GM12878 (cell line): ENCODE measurements at regions not wholly inside any gene's neighbourhood (a gene's known extent, or its start where the extent isn't known, plus 50 kb on each side); places are given as distances from the start of the nearest gene placed in this dataset.

Experiments
- ATAC-seq: fragments of 200-7000 bp; cut with Tn5 transposase; 3 replicates; pipeline ENCODE4 v1.9.1; 2020; ENCODE audit warnings: mild to moderate bottlenecking, moderate library complexity
- BruUV-seq: library from RNA; stranded (reverse); fragments of 400-500 nt; replicated peaks from 2 replicates; lab custom pipeline; 2021; lab: Mats Ljungman, UMichigan
- CTCF ChIA-PET: fragments of 300-600 bp; sonication (Branson Sonifier 250); formaldehyde crosslinking; extraction: SDS; loops from one replicate; lab custom pipeline; 2021; ENCODE audit warnings: inconsistent platforms; lab: Yijun Ruan, JAX
- POLR2A ChIA-PET: fragments of 350-600 bp; formaldehyde crosslinking; extraction: SDS; loops from one replicate; lab custom pipeline; 2021; ENCODE audit warnings: inconsistent platforms; lab: Charles Lee
- RAD21 ChIA-PET: fragments of 300-600 bp; sonication (Branson Sonifier 250); formaldehyde crosslinking; loops from one replicate; lab custom pipeline; 2023; ENCODE audit warnings: antibody characterized with exemption; ENCODE audit not compliant: unreplicated experiment; lab: Charles Lee
- SMC1A ChIA-PET: fragments of 300-600 bp; sonication (Branson Sonifier 250); formaldehyde crosslinking; loops from one replicate; lab custom pipeline; 2023; ENCODE audit not compliant: unreplicated experiment, uncharacterized antibody; lab: Charles Lee
- DNase-seq: peaks from one replicate; pipeline ENCODE4 v3.0.0-alpha.2; 2011; ENCODE audit warnings: low read depth, low spot score
- FAIRE-seq: peaks from 3 replicates; lab custom pipeline; 2011; peaks lifted over from hg19 to GRCh38; lab: Jason Lieb, UNC
- H2AFZ ChIP-seq: 2 replicates; pipeline ENCODE4 v1.6.0; 2011; ENCODE audit warnings: low read depth, low read length, control low read depth; ENCODE audit not compliant: control insufficient read depth
- H3K27ac ChIP-seq: 2 replicates; pipeline ENCODE4 v1.5.1; 2011; ENCODE audit warnings: control low read depth; ENCODE audit not compliant: control insufficient read depth, insufficient read depth
- H3K27me3 ChIP-seq, 2 experiments: replicated peaks in 1 of 2; 2 replicates each; pipeline versions ENCODE4 v1.6.0 to v1.6.1; 2011; ENCODE audit warnings: low read length in 1 of 2; ENCODE audit not compliant: control insufficient read depth in 2 of 2, insufficient read depth in 2 of 2
- H3K36me3 ChIP-seq, 2 experiments: 2 replicates each; pipeline ENCODE4 v1.5.1; 2011; ENCODE audit warnings: low read length in 1 of 2; ENCODE audit not compliant: control insufficient read depth in 2 of 2, insufficient read depth in 2 of 2
- H3K4me1 ChIP-seq: 2 replicates; pipeline ENCODE4 v1.6.1; 2011; ENCODE audit warnings: mild to moderate bottlenecking, low read length, moderate library complexity, mixed read lengths; ENCODE audit not compliant: control insufficient read depth, insufficient read depth
- H3K4me2 ChIP-seq: 2 replicates; pipeline ENCODE4 v1.6.0; 2011; ENCODE audit warnings: control low read depth; ENCODE audit not compliant: control insufficient read depth, insufficient read depth
- H3K4me3 ChIP-seq: fragments of 200-600 bp; sonication (generic); 2 replicates; pipeline ENCODE4 v1.5.1; 2016
- H3K79me2 ChIP-seq: 2 replicates; pipeline ENCODE4 v1.6.0; 2011; ENCODE audit warnings: low read length; ENCODE audit not compliant: control insufficient read depth, insufficient read depth
- H3K9ac ChIP-seq: 2 replicates; pipeline ENCODE4 v1.8.0; 2011; ENCODE audit warnings: low read length, control low read depth, mixed read lengths; ENCODE audit not compliant: control insufficient read depth, insufficient read depth
- H3K9me3 ChIP-seq: replicated peaks from 3 replicates; pipeline ENCODE4 v1.5.1; 2011; ENCODE audit warnings: mild to moderate bottlenecking, low read length; ENCODE audit not compliant: control insufficient read depth, insufficient read depth
- H4K20me1 ChIP-seq: 2 replicates; pipeline ENCODE4 v1.6.0; 2011; ENCODE audit not compliant: control insufficient read depth, insufficient read depth
- CBFB ChIP-seq: IDR thresholded peaks from 2 replicates; pipeline ENCODE4 v1.6.1; 2016; ENCODE audit warnings: antibody characterized with exemption, low read depth
- CBX5 ChIP-seq: sonication (generic); IDR thresholded peaks from 2 replicates; pipeline ENCODE4 v1.6.1; 2016; ENCODE audit warnings: low read depth, moderate library complexity, mild to moderate bottlenecking, inconsistent platforms
- EED ChIP-seq: sonication (generic); IDR thresholded peaks from 2 replicates; pipeline ENCODE4 v1.6.1; 2016; ENCODE audit warnings: antibody characterized with exemption, low read depth
- EGR1 ChIP-seq, 2 experiments: IDR thresholded peaks; 1 replicate in 1 of 2; 2 replicates in 1 of 2; pipeline ENCODE4 v1.6.1; 2011 to 2012; ENCODE audit warnings: low read depth in 2 of 2, low read length in 2 of 2, borderline replicate concordance in 1 of 2, mild to moderate bottlenecking in 1 of 2, moderate library complexity in 1 of 2
- ESRRA ChIP-seq: IDR thresholded peaks from 2 replicates; pipeline ENCODE4 v1.6.1; 2012; ENCODE audit warnings: mild to moderate bottlenecking, low read length, improper control_type of control experiment
- NFYA ChIP-seq: IDR thresholded peaks from 2 replicates; pipeline ENCODE4 v1.6.1; 2011; ENCODE audit warnings: low read depth, mild to moderate bottlenecking, low read length, improper control_type of control experiment, borderline replicate concordance
- NR2F1 ChIP-seq: fragments of 450-650 bp; conservative IDR thresholded peaks from 2 replicates; pipeline ENCODE4 v1.6.1; 2017; ENCODE audit warnings: mild to moderate bottlenecking
- PML ChIP-seq: IDR thresholded peaks from 2 replicates; pipeline ENCODE4 v1.6.1; 2012; ENCODE audit warnings: low read length, inconsistent platforms
- RB1 ChIP-seq: fragments of 450-650 bp; formaldehyde crosslinking; IDR thresholded peaks from 2 replicates; pipeline ENCODE4 v1.6.1; 2017; ENCODE audit warnings: mild to moderate bottlenecking, borderline replicate concordance
- SRF ChIP-seq, 2 experiments: IDR thresholded peaks; 2 replicates each; pipeline ENCODE4 v1.6.1; 2011; ENCODE audit warnings: low read depth in 2 of 2, low read length in 2 of 2, mild to moderate bottlenecking in 1 of 2, moderate library complexity in 1 of 2
- TCF12 ChIP-seq: IDR thresholded peaks from 2 replicates; pipeline ENCODE4 v1.6.1; 2011; ENCODE audit warnings: low read depth, mild to moderate bottlenecking, low read length
- ZNF24 ChIP-seq: fragments of 450-650 bp; IDR thresholded peaks from 2 replicates; pipeline ENCODE4 v1.6.1; 2017; ENCODE audit warnings: antibody characterized with exemption, mild to moderate bottlenecking
- WGBS: methylation state at CpG from one replicate; pipeline ENCODE4 v1.1.6; 2016; ENCODE audit warnings: low lambda C conversion rate; ENCODE audit not compliant: insufficient replicate concordance, insufficient coverage; ENCODE audit errors: missing lambda C conversion rate; 5-methylcytosine and 5-hydroxymethylcytosine counted together
- in situ Hi-C: fragments of 300-500 bp; cut with MboI; formaldehyde crosslinking; loops from 9 replicates; pipeline ENCODE4 v1.14.3; 2018; ENCODE audit warnings: mixed read lengths
- intact Hi-C: fragments of 100-400 bp; cut with micrococcal nuclease; formaldehyde crosslinking; loops from one replicate; pipeline ENCODE4 v1.14.2; 2022; ENCODE audit not compliant: unreplicated experiment
- TF ChIP-seq, protein P1 (sequence below): fragments of 450-650 bp; IDR thresholded peaks from 2 replicates; pipeline ENCODE4 v1.6.1; 2016; ENCODE audit warnings: mild to moderate bottlenecking
- TF ChIP-seq, protein P2 (sequence below): IDR thresholded peaks from 2 replicates; pipeline ENCODE4 v1.6.1; 2011; ENCODE audit warnings: low read depth, mild to moderate bottlenecking, low read length, moderate library complexity, borderline replicate concordance; ENCODE audit errors: extremely low read depth

DNA sequence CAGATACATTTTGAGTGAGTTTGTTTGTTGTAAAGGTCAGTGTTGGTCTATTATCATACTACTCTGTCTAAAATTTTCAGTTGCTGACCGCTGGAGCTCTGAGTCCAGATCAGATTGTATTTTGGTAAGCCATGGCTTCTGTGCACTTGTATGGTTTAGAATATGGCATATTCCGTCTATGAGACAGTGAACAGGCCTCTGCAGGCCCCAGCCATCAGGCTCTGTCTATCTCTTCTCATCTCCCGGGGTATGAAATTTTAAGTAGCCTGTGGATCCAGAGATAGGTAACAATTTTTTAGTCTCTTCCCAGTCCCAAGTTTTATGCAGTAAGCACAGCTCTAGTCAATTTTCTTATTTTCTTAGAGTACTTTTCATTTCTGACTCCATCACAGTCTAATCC, 1929.1 kb upstream of the SEL1L start:
- ATAC-seq = no peak; the same call in 2 of the 3 replicates
- H3K79me2 ChIP-seq = no peaks in the 10 kb centered on the region
- ChIA-PET SMC1A (interaction anchor here (0.7 to 3.6 kb wide), 4 partner anchors 10 to 606 kb away, joined by 3 to 20 read pairs (median 6); no protein-coding TSS in a partner anchor), CTCF (interaction anchor here (0.8 to 5.2 kb wide), 5 partner anchors 8 to 162 kb away, joined by 3 to 38 read pairs (median 6); no protein-coding TSS in a partner anchor), RAD21 (interaction anchor here (1.6 kb wide), 1 partner anchor 162 kb away, joined by 8 read pairs; no protein-coding TSS in a partner anchor), POLR2A (no interaction called here)
- no TSS peak for BruUV-seq
- H3K4me2 ChIP-seq = no peak overlapping the region
- in situ Hi-C loops = loop anchor here (25.0 kb wide), 1 partner anchor 1475 kb away; no protein-coding TSS in a partner anchor
- H3K27me3 ChIP-seq = no peaks in the 10 kb centered on the region
- H3K36me3 ChIP-seq = no peaks in the 10 kb centered on the region
- H3K4me3 ChIP-seq = no peak overlapping the region
- no peak overlapping the region for H2AFZ ChIP-seq
- H3K4me1 ChIP-seq = no peaks in the 10 kb centered on the region
- intact Hi-C loops = loop anchor here (1.0 to 5.0 kb wide), 4 partner anchors 162 to 1470 kb away; no protein-coding TSS in a partner anchor
- TF ChIP-seq TCF12 = no peak
- TF ChIP-seq EED = no peak
- TF ChIP-seq, protein P1, sequence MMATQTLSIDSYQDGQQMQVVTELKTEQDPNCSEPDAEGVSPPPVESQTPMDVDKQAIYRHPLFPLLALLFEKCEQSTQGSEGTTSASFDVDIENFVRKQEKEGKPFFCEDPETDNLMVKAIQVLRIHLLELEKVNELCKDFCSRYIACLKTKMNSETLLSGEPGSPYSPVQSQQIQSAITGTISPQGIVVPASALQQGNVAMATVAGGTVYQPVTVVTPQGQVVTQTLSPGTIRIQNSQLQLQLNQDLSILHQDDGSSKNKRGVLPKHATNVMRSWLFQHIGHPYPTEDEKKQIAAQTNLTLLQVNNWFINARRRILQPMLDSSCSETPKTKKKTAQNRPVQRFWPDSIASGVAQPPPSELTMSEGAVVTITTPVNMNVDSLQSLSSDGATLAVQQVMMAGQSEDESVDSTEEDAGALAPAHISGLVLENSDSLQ = no peak
- no peak for TF ChIP-seq EGR1 (IDR thresholded peaks at IDR 0.05; ENCODE audit: borderline replicate concordance in 1 of 2, low read depth in 2 of 2, low read length in 2 of 2)
- TF ChIP-seq CBX5 = no peak
- no peak for TF ChIP-seq RB1
- TF ChIP-seq NR2F1 = no peak
- no peak for TF ChIP-seq SRF (IDR thresholded peaks at IDR 0.05; ENCODE audit: low read depth in 2 of 2, low read length in 2 of 2)
- TF ChIP-seq ZNF24 = no peak
- no peak for TF ChIP-seq CBFB
- no peak for TF ChIP-seq ESRRA
- no peak for TF ChIP-seq NFYA
- no peak for TF ChIP-seq PML
- TF ChIP-seq, protein P2, sequence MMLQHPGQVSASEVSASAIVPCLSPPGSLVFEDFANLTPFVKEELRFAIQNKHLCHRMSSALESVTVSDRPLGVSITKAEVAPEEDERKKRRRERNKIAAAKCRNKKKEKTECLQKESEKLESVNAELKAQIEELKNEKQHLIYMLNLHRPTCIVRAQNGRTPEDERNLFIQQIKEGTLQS = no peak
- H3K27ac ChIP-seq = no peak overlapping the region
- no peak for DNase-seq
- 47% methylated on average over 3 of the region's 3 CpGs for WGBS
- H4K20me1 ChIP-seq = no peaks in the 10 kb centered on the region
- H3K9me3 ChIP-seq = no peaks in the 10 kb centered on the region; the same call in 2 of the 3 replicates
- H3K9ac ChIP-seq = no peak overlapping the region
- FAIRE-seq = no peak
